SK-N-SH (cell line): ENCODE measurements at regions not wholly inside any gene's neighbourhood (a gene's known extent, or its start where the extent isn't known, plus 50 kb on each side); places are given as distances from the start of the nearest gene placed in this dataset.

Experiments
- EP300 ChIP-seq, 2 experiments: IDR thresholded peaks; 2 replicates each; pipeline versions ENCODE4 v1.4.0 to v1.6.1; 2012; ENCODE audit warnings: borderline replicate concordance in 1 of 2, low read depth in 1 of 2, low read length in 1 of 2
- YY1 ChIP-seq: IDR thresholded peaks from 2 replicates; pipeline ENCODE4 v1.4.0; 2012; ENCODE audit warnings: low read depth, mild to moderate bottlenecking
- TF ChIP-seq, protein P1 (sequence below): IDR thresholded peaks from 2 replicates; pipeline ENCODE4; 2012

DNA sequence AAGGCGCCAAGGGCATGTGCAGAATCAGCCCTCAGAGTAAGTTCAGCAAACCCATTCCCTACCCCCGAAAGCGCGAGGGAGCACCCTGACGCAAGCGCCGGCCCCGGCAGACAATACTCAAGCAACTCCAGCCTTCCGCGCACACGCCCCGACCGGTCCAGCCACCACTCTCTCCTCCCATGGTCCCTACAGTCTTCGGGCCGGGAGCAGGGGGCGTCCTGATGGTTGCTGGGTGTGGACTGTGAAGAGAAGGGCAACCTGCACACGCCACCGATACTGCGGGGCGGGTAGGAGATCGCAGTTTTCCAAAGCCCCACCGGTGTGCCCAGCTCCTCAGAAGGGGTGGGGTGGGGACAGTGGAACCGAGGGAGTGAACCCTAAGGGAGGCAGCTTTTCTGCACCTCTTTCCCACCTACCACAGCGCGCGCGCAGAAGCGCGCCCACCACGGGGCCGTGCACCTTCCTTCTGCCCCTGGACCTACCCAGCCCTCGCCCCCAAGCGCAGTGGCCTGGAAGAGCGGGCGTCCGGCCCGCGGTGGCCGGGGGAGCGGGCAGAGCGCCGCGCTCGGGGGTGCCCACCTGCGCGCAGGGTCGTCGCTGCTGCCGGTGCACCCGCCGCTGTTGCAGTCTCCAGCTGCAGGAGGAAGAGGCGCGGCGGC, 650.2 kb upstream of the DIPK2B start:
- TF ChIP-seq, protein P1, sequence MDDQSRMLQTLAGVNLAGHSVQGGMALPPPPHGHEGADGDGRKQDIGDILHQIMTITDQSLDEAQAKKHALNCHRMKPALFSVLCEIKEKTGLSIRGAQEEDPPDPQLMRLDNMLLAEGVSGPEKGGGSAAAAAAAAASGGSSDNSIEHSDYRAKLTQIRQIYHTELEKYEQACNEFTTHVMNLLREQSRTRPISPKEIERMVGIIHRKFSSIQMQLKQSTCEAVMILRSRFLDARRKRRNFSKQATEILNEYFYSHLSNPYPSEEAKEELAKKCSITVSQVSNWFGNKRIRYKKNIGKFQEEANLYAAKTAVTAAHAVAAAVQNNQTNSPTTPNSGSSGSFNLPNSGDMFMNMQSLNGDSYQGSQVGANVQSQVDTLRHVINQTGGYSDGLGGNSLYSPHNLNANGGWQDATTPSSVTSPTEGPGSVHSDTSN = no peak
- TF ChIP-seq YY1 (no peak), EP300 (IDR thresholded peaks at IDR 0.05; ENCODE audit: borderline replicate concordance in 1 of 2, low read depth in 1 of 2, low read length in 1 of 2) (no peak)
